ENCODE measurements at regions not wholly inside any gene's neighbourhood (a gene's known extent, or its start where the extent isn't known, plus 50 kb on each side); places are given as distances from the start of the nearest gene placed in this dataset.

DNA sequence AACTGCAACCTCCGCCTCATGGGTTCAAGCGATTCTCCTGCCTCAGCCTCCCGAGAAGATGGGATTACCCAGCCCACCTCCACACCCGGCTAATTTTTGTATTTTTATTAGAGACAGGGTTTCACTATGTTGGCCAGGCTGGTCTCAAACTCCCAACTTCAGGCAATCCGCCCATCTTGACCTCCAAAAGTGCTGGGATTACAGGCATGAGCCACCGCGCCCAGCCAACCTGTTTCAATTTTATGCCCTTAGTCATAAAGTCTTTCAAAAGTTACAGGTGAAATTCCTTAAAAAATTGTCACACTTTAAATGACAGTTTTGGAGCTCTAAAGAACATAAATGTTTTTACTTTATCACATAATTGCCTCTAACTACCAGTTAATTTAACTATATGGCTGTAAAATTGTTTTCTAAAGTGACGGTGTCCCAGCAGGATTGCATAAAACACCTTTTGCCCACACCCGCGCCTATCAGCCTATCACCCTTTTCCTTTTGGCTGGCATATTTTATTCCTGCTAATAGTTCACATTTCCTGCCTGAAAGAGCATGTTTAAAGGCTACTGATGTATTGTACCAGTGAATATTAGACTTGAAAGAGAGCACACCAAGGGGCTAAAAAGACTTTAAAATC, 164.2 kb upstream of the SEMA6D start:
- DNase-seq: no peak

DNA sequence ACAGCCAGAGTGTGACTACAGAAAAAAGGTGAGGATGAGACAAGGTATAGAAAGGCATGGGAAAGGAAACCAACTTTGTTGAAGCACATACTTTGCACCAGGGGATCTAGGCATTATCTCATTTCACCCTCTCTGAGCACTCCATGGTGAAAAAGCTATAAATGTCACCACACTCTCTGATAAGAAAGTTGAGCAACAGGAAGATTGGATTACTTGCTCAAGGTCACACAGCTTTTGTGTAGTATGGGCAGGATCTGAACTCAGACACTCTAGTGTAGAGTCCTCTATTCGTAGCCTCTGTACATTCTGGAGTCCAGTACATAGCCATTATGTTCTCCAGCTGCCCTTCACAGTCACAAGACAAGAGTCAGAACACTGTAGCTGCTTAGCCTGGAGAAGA, 163.4 kb upstream of the SEMA6D start:
- DNase-seq: no peak

DNA sequence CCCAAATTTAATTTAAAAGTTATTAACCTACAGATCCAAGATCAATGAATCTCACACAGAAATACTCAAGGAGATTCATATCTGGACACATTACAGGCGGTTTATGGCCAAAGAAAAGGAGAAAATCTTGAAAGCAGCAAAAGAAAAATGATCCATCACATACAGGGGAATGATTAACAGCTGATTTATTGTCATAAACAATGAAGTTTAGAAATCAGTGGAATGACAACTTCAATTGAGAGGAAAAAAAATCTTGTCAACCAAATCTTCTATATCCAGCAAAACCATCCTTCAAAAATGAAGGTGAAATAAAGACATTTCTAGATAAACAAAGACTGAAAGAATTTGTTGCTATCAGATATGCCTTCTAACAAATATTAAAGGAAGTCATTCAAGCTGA, 156.2 kb upstream of the SEMA6D start:
- DNase-seq: no peak

DNA sequence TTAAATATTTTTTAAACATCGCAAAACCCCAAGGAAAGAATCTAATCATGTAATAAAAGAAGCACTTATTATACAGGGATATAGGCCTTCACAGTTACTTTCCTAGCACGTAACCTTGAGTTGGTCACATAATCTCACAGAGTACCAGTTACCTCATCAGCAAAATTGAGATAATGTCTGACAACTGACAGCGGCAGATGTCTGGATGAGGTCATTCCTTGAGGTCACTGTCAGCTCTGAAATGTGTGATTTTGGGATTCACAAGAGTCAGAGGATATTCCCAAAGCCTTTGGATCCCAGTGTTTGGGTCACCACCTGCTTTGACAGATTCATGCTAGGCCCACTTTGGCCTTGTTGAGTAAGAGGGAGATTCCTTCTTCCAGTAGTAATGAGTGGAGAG, 151.4 kb upstream of the SEMA6D start:
- DNase-seq: no peak

DNA sequence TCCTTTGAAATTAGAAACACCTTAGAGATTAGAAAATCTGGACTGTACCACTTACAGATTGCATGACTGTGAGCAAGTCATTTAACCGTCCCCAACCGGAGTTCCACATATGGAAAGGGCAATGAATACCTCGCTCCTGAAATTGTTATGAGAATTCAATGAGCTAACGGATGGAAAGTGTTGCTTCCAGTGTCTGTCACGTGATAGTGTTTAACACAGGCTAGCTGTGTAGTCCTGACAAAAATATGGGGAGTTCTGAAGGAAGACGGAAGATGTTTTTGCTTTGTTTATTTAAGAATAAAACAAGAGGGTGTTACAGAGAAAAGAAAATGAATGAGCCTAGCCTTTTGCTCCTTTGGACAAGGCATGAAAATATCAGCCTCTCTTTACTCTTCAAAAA, 150.7 kb upstream of the SEMA6D start:
- no peak for DNase-seq

DNA sequence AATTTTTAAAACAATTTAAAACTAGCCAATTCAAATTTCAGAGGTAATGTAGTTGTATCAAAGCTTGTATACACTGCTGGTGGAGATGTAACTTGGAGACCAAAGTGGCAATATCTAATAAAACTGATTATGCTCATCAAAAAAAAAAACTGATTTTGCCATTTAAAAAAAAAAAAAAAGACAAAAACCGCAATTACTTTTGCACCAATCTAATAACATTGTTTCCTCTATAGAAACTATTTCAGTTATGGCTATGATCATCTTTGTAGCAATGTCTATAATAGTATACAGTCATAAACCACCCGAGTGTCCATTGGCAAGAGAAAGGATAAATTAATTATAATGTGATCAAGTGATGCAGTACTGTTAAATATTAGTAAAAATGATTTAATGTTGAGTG, 149.3 kb upstream of the SEMA6D start:
- no peak for DNase-seq

DNA sequence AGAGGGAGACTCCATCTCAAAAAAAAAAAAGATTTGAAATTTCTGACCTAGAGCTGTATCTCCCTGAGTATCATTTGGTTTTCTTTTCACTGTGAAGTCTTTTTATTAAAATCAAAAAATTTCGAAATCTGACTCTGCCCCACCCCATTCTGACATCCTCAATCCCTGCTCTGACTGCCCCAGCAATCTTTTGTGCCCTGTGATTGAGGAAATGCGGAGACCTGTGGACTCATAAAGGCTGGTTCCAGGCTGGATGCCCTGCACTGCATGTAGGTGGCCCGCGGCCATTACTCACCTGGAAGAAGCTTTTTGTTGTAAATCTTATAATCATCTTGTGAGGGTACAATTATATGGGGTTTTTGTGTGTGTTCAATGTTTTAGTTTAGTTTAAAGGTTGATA, 147.3 kb upstream of the SEMA6D start:
- no peak for DNase-seq

DNA sequence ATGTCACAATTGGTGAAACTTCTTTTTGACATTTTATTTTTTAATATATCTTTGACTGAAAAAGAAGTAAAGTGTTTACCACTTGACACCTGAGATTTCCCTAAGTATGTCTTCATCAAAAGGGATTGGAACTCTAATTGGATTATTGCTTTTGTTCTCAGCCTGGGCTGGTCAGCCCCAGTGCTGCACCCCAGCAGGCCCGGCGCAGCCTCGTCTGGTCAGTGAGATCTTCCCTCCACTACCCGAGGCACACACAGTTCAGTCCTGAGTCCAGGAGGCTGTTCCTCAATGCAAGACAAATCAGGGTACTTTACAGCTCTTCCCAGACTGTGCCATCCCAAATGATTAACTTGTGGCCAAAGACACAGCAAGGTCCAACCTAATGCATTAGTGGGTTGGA, 146.9 kb upstream of the SEMA6D start:
- no peak for DNase-seq

DNA sequence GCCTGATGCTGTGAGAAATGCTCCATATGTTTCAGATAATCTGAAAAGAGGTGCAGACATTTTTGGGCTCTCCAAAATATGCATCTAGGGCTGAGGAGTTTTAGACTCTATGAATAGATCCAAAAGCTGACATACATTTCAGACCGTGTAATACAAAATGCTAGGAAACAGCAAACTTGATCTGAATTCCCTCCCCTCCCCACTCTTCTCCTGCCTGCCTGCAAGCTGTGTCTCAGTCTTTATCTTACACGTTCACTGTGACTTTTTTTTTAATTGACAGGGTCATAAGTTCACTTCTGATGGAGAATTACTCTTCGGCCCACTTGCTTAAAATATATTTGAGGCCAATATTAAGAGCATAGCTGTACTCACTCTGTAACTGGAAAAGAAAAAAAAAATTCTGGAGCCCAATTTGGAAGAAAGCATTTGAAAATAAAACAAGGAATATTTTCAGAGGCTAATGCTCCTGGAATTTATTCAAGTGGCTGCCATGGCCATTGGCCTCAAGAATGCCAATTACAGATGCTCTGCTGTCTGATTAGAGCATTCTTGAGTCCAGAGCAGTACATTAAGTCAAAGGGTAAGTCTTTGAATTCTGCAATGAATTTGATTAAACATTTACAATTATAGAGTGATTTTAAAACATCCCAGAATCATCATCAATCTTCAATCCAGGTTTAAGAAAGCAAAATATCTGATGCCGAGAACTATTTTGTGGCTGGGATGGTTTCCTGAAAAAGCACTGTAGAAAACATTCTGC, 146.2 kb upstream of the SEMA6D start:
- DNase-seq: no peak

DNA sequence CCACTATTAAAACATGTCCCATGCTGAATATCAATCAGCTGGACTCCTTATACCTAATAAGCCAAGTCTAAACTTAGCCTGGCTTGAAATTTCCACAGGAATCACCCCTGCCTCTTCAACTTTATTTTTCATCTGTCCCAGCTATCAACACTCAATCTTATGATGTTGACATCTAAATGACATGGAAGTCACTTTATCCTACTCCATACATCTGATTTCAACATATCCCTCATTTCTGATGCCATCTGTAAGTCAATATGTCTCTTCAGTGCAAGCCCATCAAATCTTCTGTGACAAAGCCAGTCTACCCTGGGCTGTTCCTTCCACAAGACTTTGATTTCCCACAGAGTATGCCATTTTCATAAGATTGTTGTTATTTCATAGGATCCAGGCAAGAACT, 143.6 kb upstream of the SEMA6D start:
- DNase-seq: no peak

DNA sequence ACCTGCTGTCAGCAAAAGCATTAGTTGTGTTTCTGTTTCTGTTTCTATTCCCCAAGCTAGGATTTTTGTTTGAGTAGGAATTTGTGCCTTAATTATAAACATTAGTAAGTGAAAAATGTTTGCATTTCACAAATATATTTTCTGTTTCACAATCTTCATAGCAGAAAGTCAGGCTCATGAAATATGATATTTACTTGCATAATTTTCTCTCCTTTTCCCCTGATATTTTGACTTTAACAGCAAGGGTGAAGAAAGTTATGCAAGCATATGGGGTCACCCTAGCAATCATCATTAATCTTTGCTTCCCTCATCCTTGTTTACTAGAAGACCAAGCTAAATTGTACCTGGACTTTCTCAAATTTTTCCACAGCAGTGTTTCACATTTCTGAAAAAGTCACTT, 140.3 kb upstream of the SEMA6D start:
- DNase-seq: no peak

DNA sequence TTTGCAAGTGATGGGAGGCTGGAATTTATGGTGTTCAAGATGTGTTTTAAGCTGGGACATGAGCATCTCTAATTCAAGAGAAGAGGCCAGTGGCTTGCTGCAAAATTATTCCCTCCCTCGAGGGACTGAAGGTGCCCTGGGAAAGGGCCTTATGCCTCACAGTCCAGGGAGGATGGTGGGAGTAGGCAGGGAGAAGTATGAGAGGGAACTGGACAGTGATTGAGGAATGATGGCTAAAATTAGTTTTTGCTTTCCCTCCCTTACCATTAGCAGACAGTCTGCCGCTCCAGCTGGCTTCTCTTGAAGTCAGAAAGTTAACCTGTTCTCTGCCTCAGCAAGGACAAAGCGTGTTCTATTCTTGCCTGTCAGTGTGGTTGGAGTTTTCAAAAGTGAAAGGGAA, 139.8 kb upstream of the SEMA6D start:
- DNase-seq: no peak

DNA sequence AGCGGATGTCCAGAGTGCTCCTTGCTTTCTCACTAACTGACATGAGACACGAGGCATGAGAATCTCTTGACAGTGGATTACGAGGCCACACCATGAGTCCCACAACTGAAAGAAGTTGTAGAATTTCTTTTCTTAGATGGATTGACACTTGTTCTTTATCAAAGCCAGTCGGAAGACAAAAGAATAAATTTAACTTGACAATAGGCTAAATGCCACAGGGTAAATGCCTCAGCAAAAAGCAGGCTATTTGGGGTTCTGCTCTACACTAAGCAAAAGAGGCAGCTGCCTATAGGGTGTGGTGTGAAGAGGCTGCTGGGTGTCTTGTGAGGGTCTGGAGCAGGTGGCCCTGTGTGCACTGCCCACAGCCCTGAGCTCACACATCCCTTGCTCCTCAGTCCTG, 135.1 kb upstream of the SEMA6D start:
- DNase-seq: no peak

DNA sequence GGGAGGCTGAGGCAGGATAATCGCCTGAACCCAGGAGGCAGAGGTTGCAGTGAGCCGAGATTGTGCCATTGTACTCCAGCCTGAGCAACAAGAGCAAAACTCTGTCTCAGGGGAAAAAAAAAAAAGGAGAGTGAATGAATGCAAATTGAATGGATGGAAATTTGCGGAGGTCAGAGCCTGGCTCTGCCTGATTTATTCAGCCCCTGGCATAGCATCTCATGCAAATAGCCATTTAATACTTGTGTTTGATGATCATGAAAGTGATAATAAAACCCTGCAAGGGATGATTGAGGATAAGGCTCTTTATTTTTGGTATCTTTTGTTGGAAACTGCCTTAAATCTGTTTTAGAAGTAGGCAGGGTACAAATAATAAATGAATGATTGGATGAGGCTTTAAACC, 133.0 kb upstream of the SEMA6D start:
- no peak for DNase-seq

DNA sequence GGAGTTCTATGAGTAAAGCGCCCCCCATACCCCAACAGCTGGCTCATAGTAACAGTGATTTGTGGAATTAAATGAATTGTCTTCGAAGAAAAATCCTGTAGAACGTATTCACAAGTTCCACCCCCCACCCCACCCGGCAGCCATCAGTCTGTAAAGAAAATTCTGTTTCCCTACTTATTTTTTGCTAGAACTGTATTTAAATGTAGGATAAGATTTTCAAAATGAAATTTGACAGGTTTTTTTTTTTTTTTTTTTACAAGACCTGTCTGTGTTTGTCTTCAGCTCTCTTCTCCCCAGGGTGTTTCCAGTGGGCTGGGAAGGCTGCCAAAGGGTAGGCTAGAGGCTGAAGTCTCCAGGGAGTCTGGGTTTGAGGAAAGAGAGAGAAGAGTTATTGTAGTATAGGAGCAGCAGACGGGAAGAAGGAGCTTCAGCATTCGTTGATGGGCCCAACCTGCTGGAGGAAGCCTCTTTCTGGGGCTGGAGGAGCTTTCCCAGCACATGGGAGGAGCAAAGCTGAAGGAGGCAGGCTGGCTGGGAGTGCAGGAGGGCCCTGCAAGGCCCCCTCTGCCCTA, 130.6 kb upstream of the SEMA6D start:
- peak; percentile 19 for DNase-seq

DNA sequence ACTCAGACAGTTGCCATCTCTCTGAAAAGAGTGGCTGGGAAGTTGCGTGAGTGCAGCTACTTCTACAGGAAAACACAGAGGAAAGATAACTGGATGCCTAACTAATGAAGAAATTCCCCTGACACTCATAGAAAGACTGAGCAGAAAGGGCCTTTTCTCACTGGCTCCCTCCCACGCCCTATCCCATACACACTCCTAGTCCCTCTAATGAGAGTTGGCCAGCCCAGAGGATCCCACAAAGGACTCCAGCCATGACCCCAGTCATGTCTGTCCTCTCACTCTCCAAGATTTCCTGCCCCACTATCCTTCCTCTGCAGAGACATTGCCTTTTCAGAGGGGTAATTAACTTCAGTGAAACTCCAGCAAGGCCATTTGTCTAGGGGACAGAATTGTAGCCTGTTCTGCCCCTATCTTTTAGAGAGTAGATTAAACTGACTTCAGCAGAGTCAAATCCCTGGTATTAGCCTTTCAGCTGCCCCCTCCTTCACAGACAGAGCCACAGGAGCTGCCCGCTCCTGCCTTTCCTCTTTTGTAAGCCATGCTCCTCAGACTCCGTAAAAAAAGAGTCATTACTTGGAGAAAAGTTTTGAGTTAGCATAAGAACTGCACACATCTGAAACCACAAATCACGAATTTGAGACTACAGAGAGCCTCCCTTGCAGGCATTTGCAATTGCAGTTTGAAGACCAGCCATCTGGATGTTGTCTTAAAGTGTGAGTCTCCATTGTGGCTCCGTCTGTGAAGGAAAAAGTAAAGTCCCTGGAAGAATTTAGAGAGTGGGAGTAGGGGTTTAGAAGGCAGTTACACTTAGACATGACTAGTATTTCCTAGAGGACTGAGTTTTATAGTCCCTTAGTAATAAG, 129.1 kb upstream of the SEMA6D start:
- no peak for DNase-seq

DNA sequence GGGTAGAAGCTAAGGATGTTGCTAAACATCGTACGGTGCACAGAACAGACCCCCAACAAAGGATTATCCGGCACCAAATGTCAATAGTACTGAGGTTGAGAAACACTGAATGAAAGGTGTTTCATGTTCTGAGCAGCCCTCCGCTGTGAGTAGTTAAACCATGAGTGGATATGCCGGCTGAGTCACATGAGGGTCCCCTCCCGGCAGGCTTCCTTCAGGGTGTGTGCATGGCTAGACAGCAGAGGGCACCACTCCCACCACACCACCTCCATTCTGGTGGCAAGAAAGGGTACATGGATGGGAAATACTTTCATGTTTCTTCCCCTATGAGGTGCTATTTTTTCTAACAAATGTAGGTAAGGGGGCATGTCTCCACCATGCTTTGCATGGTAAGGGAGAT, 128.3 kb upstream of the SEMA6D start:
- no peak for DNase-seq

DNA sequence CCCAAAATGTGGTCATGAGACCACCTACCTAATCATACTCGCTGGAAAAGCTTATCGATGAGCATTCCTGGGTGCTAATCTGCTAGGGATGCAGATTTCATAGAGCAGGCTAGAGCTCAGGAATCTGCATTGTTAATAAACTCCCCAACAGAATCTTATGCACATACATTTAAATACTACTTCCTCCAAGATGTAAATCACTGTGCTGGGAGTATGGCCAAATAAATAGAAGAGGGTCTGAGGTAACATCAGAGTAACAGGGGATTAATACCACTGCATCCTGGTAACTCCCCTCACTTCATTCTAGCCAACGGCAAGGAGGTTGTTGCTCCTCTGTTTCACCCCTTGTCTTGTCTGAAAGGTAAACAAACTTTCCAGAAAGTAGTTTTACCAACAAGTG, 118.3 kb upstream of the SEMA6D start:
- no peak for DNase-seq

DNA sequence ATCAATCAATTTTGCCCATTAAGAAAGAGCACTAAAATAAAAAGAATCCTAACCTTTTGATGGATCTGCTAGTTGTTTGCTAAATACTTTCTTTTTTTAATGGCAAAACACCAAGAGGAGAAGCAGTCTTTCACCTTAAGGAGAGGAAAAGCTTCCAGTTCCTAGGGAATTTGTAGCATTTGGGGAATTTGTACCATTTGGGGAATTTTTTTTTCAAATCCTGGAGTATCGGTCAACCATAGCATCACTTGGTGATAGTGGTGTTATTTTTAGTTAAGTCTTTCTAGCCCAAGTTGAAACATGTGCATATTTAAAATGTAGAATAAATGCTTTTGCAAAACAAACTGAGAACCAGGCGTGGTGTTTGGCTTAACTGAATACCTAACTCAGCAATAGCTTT, 117.5 kb upstream of the SEMA6D start:
- DNase-seq: no peak

DNA sequence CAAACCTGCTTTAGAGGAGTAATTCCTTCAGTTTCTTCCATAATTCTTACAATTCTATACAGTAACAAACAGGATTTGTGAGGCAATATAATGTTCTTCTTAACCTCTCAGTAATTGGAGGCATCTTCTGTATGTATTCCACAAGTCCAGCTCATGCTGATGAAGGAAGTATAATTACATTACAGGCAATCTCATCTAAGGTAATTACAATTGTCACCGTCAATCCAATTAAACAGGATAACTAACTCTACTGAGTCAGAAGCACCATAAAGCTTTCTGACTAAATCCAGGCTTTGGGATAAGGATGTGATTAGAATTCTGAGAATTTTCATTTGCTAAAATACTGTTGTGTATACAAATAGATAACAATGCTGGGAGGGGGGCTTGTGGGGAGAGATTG, 115.2 kb upstream of the SEMA6D start:
- DNase-seq: no peak

DNA sequence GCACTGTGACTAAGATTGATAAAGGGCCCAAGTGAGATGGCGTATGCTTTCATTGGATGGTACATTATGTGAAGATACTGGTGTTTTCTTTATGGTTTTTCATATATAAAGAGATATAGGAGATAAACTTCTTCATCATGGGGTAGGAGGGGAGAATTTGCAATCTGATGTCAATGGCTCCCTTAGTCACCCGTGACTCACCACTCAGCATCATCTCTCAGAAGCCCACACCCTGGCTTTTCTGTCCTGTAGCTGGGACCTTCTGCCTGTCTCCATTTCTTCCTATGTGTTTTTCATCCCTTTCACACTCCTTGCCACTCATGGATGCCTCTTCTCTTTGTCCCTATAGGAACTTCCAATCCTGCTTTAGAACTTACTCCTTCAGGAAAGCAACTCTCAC, 114.3 kb upstream of the SEMA6D start:
- no peak for DNase-seq

DNA sequence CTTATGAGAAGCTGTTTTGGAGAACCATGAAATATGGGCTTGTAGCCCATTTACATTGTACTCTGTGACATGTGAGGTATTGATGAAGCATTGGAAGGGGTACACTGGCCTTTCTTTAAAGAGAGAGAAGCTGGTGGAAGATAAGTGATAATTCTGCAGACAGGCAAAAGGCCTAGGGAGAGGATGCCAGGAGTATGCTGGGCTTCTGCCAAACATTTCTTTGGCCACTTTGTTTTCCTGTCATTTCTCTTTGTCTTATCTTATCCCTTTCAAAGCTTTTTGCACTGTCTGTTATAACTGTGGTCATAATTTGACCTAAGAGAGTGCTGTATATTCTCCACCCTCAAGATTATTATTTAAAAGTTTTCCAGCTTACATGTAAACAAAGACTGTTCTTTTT, 109.6 kb upstream of the SEMA6D start:
- peak; percentile 52 for DNase-seq

DNA sequence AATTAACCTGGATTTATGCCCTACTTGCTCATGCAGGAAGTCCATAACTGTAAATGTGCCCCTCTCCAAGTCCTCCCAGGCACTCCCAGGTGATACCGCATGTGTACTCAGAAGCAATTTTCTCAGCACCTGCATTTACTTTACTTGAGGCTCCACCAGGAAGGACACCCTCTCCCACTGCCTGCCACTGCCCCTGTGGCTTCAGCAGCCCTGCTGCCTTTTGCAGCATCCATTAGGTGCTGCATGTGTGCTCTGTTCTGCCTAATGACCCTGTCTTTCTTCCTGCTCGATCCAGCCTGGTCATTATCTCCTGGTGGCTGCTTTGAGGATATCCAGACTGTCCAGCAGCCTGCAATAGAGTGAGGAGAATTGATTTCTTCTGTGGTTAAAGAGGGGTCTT, 107.6 kb upstream of the SEMA6D start:
- no peak for DNase-seq

DNA sequence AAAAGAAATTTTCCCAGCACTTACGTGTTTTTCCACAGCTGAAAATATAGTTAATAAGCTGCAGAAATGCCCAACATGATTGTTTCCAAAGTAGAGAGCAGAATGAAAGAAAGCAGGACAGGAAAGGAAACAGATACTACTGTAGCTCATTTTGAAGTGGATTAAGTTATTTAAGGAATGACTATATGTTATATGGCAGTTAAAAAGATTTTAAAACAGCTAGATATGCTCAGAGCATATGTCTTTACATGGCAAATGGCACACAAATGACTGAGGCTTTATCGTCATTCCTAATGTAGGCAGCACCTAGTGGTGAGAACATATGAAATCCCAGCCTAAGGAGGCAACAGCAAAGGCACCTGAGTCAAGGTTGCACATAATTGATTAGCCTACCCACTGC, 106.6 kb upstream of the SEMA6D start:
- no peak for DNase-seq

Data from NCI-H226 (cell line).